ENCODE measurements at regions not wholly inside any gene's neighbourhood (a gene's known extent, or its start where the extent isn't known, plus 50 kb on each side); places are given as distances from the start of the nearest gene placed in this dataset.

DNA sequence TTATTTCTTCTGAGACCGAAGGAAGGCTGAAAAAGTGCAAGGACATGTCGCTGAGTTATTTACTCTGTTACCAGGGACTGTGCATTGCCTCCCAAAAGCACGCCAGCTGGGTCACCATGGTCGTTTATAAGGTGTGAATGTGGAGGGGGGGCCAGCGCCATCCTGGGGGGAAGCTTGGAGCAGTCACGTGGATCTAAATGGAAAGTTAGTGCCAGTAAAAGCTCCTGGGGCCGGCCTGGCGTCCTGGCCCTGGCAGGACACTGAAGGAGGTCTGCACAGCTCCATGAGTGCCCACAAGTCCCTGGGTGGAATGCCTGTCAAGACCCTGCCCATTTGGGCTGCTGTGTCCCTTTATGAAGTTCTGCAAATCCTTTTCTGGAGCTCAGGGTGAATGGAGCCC is 82.6 kb downstream of the C16orf95 start:
- H3K36me3 ChIP-seq (ENCODE audit: insufficient read depth, low read depth, low read length): no peaks in the 10 kb centered on the region
- H3K4me1 ChIP-seq (ENCODE audit: insufficient read depth, low read length): 0 out of 2 replicates have a peak, but pooled peaks cover 4% of the 10 kb centered on the region
- H3K27me3 ChIP-seq (ENCODE audit: insufficient read depth, low read length): no peaks in the 10 kb centered on the region
- H3K4me3 ChIP-seq (ENCODE audit: low read length): no peak overlapping the region
- H3K27ac ChIP-seq (ENCODE audit: low read length): no peak overlapping the region
- H3K9ac ChIP-seq (ENCODE audit: low read depth, low read length): no peak overlapping the region
- H3K9me3 ChIP-seq (ENCODE audit: insufficient read depth, low read depth, low read length): peaks cover 3% of the 10 kb centered on the region

GRCh38 chr16:87235810-87236515 is 81.2 kb downstream of the C16orf95 start:
- Histone ChIP-seq H3K9ac (ENCODE audit: low read depth, low read length) (no peak overlapping the region), H3K9me3 (ENCODE audit: insufficient read depth, low read depth, low read length) (peaks cover 3% of the 10 kb centered on the region), H3K27me3 (ENCODE audit: insufficient read depth, low read length) (no peaks in the 10 kb centered on the region), H3K4me1 (ENCODE audit: insufficient read depth, low read length) (0 out of 2 replicates have a peak, but pooled peaks cover 4% of the 10 kb centered on the region), H3K27ac (ENCODE audit: low read length) (no peak overlapping the region), H3K36me3 (ENCODE audit: insufficient read depth, low read depth, low read length) (no peaks in the 10 kb centered on the region), H3K4me3 (ENCODE audit: low read length) (no peak overlapping the region)

DNA sequence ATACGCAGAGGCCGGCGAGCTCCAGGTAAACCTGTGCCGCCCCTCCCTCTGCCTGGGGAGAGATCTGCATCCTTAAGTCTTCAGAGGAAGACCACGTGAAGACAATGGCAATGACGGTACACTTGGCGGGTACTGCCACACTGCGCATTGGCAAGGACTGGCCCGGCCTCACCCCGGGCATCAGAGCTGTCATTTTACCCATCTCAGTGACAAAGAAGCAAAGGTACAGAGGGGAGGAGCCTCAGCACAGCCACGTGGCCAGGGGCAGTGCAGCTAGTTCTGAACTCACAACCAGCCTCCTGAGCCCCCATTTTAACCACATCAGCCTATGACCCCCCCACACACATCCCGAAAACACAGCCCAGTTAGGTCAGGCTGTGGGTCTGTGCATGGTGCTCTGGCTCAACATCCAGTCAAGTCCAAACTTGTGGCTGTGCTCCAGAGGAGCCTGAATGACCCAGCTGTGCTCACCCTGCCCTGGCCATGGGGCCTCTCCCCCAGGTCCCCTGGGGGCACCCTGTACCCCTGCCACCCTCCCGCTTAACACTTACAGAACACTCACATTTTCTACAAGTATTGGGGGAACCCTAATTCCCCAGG is 80.6 kb downstream of the C16orf95 start:
- Histone ChIP-seq H3K27me3 (ENCODE audit: insufficient read depth, low read length) (no peaks in the 10 kb centered on the region), H3K36me3 (ENCODE audit: insufficient read depth, low read depth, low read length) (no peaks in the 10 kb centered on the region), H3K9ac (ENCODE audit: low read depth, low read length) (no peak overlapping the region), H3K9me3 (ENCODE audit: insufficient read depth, low read depth, low read length) (peaks cover 3% of the 10 kb centered on the region), H3K4me1 (ENCODE audit: insufficient read depth, low read length) (0 out of 2 replicates have a peak, but pooled peaks cover 4% of the 10 kb centered on the region), H3K27ac (ENCODE audit: low read length) (no peak overlapping the region), H3K4me3 (ENCODE audit: low read length) (no peak overlapping the region)

- H3K9me3 ChIP-seq (ENCODE audit: insufficient read depth, low read depth, low read length): no peaks in the 10 kb centered on the region
- H3K4me1 ChIP-seq (ENCODE audit: insufficient read depth, low read length): peaks cover 11% of the 10 kb centered on the region
- no peak overlapping the region for H3K27ac ChIP-seq (ENCODE audit: low read length)
- no peak overlapping the region for H3K4me3 ChIP-seq (ENCODE audit: low read length)
- no peak overlapping the region for H3K9ac ChIP-seq (ENCODE audit: low read depth, low read length)
- no peaks in the 10 kb centered on the region for H3K27me3 ChIP-seq (ENCODE audit: insufficient read depth, low read length)
- no peaks in the 10 kb centered on the region for H3K36me3 ChIP-seq (ENCODE audit: insufficient read depth, low read depth, low read length)
Measured at GRCh38 chr16:87238361-87238715, 78.9 kb downstream of the C16orf95 start.

GRCh38 chr16:87239545-87239944 is 77.6 kb downstream of the C16orf95 start:
- H3K4me3 ChIP-seq (ENCODE audit: low read length): no peak overlapping the region
- H3K36me3 ChIP-seq (ENCODE audit: insufficient read depth, low read depth, low read length): no peaks in the 10 kb centered on the region
- no peaks in the 10 kb centered on the region for H3K9me3 ChIP-seq (ENCODE audit: insufficient read depth, low read depth, low read length)
- no peak overlapping the region for H3K9ac ChIP-seq (ENCODE audit: low read depth, low read length)
- H3K27me3 ChIP-seq (ENCODE audit: insufficient read depth, low read length): no peaks in the 10 kb centered on the region
- H3K4me1 ChIP-seq (ENCODE audit: insufficient read depth, low read length): peaks cover 16% of the 10 kb centered on the region
- no peak overlapping the region for H3K27ac ChIP-seq (ENCODE audit: low read length)

DNA sequence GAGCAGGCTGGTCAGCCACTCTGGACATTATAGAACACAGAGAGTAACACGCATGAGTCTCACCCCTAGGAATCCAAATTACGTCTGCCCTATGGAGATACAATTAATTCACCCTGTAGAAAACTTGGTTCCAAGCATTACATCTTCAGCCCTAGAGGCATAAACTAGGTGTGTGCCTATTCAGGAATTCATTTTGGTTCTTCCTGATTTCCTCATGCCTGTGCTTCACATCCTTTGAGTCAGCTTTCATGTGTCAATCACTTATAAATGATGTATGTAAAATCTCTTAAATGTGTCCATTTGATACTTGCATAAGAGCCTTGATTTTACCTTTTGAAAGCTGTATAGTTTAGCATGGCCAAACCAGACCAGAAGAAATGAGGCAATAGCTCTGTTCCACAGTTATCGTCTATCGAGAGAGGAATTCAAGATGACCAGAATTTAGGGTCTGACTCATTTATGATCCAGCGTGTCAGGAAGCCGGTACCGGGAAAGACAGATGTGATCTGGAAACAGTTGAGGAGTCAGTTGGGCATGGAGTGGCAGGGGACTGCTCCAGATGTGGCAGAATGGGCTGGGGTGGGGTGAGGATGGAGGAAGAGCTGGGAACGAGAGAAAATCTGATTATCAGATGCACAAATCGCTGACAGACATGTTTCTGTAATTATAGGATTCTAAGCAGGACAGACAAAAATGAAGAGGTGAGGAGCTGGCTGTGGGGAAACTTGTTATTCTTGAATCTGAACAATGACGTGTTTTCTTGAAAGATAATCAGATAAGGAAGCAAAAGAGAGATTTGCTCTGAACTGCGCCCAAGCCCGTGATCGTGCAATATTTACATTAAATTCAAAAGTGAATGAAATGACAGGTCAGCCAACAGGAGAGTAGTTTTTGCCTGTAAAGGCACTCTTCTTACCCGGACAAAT is 76.7 kb downstream of the C16orf95 start:
- Histone ChIP-seq H3K36me3 (ENCODE audit: insufficient read depth, low read depth, low read length) (no peaks in the 10 kb centered on the region), H3K9ac (ENCODE audit: low read depth, low read length) (no peak overlapping the region), H3K27me3 (ENCODE audit: insufficient read depth, low read length) (no peaks in the 10 kb centered on the region), H3K9me3 (ENCODE audit: insufficient read depth, low read depth, low read length) (no peaks in the 10 kb centered on the region), H3K4me1 (ENCODE audit: insufficient read depth, low read length) (peaks cover 16% of the 10 kb centered on the region), H3K27ac (ENCODE audit: low read length) (no peak overlapping the region), H3K4me3 (ENCODE audit: low read length) (no peak overlapping the region)

DNA sequence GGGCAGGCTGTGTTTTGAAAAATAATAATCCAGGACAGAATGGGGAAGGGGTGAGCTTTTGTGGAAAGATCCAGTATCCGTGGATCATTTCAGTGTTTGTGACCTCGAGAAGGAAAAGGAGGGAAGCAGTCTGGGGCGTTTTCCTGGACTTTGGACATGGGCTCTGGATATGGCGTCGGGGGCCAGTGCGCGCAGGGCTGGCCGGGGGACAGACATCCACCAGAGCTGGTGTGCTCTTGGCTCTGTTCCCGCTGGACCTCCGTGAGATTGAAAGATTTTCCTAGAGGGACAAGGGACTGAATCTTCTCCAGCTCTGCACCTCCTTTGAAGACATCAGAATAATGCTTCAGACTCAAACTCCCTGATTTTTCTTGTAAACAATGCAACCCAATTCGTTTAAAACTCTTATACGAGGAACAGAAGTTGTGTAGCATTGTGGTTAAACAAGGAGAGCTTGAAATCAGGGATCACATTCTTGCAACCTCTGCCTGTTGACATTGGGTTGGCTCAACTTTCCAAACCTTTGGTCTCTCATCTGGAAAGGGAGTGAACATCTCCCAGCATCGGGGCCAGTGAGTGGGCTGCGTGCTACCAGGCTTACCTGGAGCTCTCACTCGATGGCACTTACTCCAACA is 75.9 kb downstream of the C16orf95 start:
- no peak overlapping the region for H3K9ac ChIP-seq (ENCODE audit: low read depth, low read length)
- no peaks in the 10 kb centered on the region for H3K9me3 ChIP-seq (ENCODE audit: insufficient read depth, low read depth, low read length)
- no peaks in the 10 kb centered on the region for H3K36me3 ChIP-seq (ENCODE audit: insufficient read depth, low read depth, low read length)
- H3K4me3 ChIP-seq (ENCODE audit: low read length): no peak overlapping the region
- peaks cover 16% of the 10 kb centered on the region for H3K4me1 ChIP-seq (ENCODE audit: insufficient read depth, low read length)
- H3K27ac ChIP-seq (ENCODE audit: low read length): no peak overlapping the region
- no peaks in the 10 kb centered on the region for H3K27me3 ChIP-seq (ENCODE audit: insufficient read depth, low read length)

- H3K9me3 ChIP-seq (ENCODE audit: insufficient read depth, low read depth, low read length): no peaks in the 10 kb centered on the region
- no peak overlapping the region for H3K27ac ChIP-seq (ENCODE audit: low read length)
- H3K4me3 ChIP-seq (ENCODE audit: low read length): no peak overlapping the region
- no peaks in the 10 kb centered on the region for H3K27me3 ChIP-seq (ENCODE audit: insufficient read depth, low read length)
- H3K36me3 ChIP-seq (ENCODE audit: insufficient read depth, low read depth, low read length): no peaks in the 10 kb centered on the region
- peaks cover 16% of the 10 kb centered on the region for H3K4me1 ChIP-seq (ENCODE audit: insufficient read depth, low read length)
- H3K9ac ChIP-seq (ENCODE audit: low read depth, low read length): peak overlapping the region; percentile 25; the same call in 1 of the 2 replicates
Measured at GRCh38 chr16:87243478-87243877, 73.7 kb downstream of the C16orf95 start.

GRCh38 chr16:87244636-87245197 is 72.5 kb downstream of the C16orf95 start:
- Histone ChIP-seq H3K4me3 (ENCODE audit: low read length) (no peak overlapping the region), H3K9ac (ENCODE audit: low read depth, low read length) (no peak overlapping the region), H3K27ac (ENCODE audit: low read length) (no peak overlapping the region), H3K36me3 (ENCODE audit: insufficient read depth, low read depth, low read length) (no peaks in the 10 kb centered on the region), H3K9me3 (ENCODE audit: insufficient read depth, low read depth, low read length) (no peaks in the 10 kb centered on the region), H3K27me3 (ENCODE audit: insufficient read depth, low read length) (no peaks in the 10 kb centered on the region), H3K4me1 (ENCODE audit: insufficient read depth, low read length) (peaks cover 12% of the 10 kb centered on the region)

- H3K27ac ChIP-seq (ENCODE audit: low read length): no peak overlapping the region
Measured at GRCh38 chr16:87245511-87245910, 71.7 kb downstream of the C16orf95 start.

More at GRCh38 chr16:87245511-87245910, 71.7 kb downstream of the C16orf95 start:
- H3K4me3 ChIP-seq (ENCODE audit: low read length): no peak overlapping the region
- no peak overlapping the region for H3K9ac ChIP-seq (ENCODE audit: low read depth, low read length)
- peaks cover 12% of the 10 kb centered on the region for H3K4me1 ChIP-seq (ENCODE audit: insufficient read depth, low read length)
- no peaks in the 10 kb centered on the region for H3K36me3 ChIP-seq (ENCODE audit: insufficient read depth, low read depth, low read length)
- H3K9me3 ChIP-seq (ENCODE audit: insufficient read depth, low read depth, low read length): no peaks in the 10 kb centered on the region
- no peaks in the 10 kb centered on the region for H3K27me3 ChIP-seq (ENCODE audit: insufficient read depth, low read length)
